ENCODE measurements at regions not wholly inside any gene's neighbourhood (a gene's known extent, or its start where the extent isn't known, plus 50 kb on each side); places are given as distances from the start of the nearest gene placed in this dataset.

DNA sequence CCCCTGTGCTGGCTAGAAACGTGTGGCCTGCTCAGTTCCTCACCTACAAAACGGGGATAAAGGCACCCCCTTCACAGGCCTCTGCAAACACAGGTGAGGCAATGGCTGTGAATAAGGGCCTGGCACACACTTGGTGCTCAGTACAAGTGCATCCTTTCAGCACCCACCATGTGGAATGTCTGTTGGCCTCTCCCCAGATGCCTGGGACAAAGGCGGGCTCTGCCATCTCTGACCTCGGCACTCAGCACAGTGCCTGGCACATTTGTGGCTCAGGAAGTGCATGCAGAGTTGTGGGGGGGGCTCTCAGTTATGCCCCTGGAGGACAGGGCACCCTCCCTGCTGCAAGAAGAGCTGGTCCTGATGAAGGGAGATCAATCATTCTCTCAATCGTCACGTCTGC is 224.6 kb upstream of the RAB6C start:
- no peak for TF ChIP-seq POLR2AphosphoS5 (IDR thresholded peaks at IDR 0.05)
- TF ChIP-seq, protein P1, sequence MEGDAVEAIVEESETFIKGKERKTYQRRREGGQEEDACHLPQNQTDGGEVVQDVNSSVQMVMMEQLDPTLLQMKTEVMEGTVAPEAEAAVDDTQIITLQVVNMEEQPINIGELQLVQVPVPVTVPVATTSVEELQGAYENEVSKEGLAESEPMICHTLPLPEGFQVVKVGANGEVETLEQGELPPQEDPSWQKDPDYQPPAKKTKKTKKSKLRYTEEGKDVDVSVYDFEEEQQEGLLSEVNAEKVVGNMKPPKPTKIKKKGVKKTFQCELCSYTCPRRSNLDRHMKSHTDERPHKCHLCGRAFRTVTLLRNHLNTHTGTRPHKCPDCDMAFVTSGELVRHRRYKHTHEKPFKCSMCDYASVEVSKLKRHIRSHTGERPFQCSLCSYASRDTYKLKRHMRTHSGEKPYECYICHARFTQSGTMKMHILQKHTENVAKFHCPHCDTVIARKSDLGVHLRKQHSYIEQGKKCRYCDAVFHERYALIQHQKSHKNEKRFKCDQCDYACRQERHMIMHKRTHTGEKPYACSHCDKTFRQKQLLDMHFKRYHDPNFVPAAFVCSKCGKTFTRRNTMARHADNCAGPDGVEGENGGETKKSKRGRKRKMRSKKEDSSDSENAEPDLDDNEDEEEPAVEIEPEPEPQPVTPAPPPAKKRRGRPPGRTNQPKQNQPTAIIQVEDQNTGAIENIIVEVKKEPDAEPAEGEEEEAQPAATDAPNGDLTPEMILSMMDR (IDR thresholded peaks at IDR 0.05), result no peak

Measured in gastroesophageal sphincter (tissue), 3 donors.